ENCODE measurements at regions not wholly inside any gene's neighbourhood (a gene's known extent, or its start where the extent isn't known, plus 50 kb on each side); places are given as distances from the start of the nearest gene placed in this dataset.
"Not testable (repeated sequence)": the region's sequence is repeated elsewhere in the genome, so short reads cannot be mapped to it uniquely, and the experiment has no call there.

- no peaks in the 10 kb centered on the region for H3K9me3 ChIP-seq (ENCODE audit: control insufficient read depth in 2 of 2, low read length in 2 of 2)
- no peak overlapping the region for H3K9ac ChIP-seq (ENCODE audit: low read length in 2 of 2)
- no peak overlapping the region for H3K4me3 ChIP-seq (ENCODE audit: low read length in 2 of 2)
- H3K27me3 ChIP-seq (ENCODE audit: control insufficient read depth in 1 of 2, insufficient read depth in 2 of 2, low read length in 2 of 2) = no peaks in the 10 kb centered on the region
- H3K27ac ChIP-seq (ENCODE audit: low read length) = no peak overlapping the region
- H3K36me3 ChIP-seq (ENCODE audit: control insufficient read depth in 2 of 2, insufficient read depth in 2 of 2, low read length in 2 of 2) = no peaks in the 10 kb centered on the region
- no peaks in the 10 kb centered on the region for H3K4me1 ChIP-seq (ENCODE audit: control insufficient read depth, insufficient read depth, low read length)
These were observed 179.0 kb upstream of the KRR1 start for GRCh38 chr12:75690296-75690955.

DNA sequence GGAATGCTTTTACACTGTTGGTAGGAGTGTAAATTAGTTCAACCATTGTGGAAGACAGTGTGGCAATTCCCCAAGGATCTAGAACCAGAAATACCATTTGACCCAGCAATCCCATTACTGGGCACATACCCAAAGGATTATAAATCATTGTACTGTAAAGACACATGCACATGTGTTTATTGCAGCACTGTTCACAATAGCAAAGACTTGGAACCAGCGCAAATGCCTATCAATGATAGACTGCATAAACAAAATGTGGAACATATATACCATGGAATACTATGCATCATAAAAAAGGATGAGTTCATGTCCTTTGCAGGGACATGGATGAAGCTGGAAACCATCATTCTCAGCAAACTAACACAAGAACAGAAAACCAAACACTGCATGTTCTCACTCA lies 174.8 kb upstream of the KRR1 start:
- H3K27ac ChIP-seq (ENCODE audit: low read length); H3K9me3 ChIP-seq (ENCODE audit: control insufficient read depth in 2 of 2, low read length in 2 of 2); H3K4me1 ChIP-seq (ENCODE audit: control insufficient read depth, insufficient read depth, low read length); H3K9ac ChIP-seq (ENCODE audit: low read length in 2 of 2); H3K27me3 ChIP-seq (ENCODE audit: control insufficient read depth in 1 of 2, insufficient read depth in 2 of 2, low read length in 2 of 2); H3K4me3 ChIP-seq (ENCODE audit: low read length in 2 of 2); H3K36me3 ChIP-seq (ENCODE audit: control insufficient read depth in 2 of 2, insufficient read depth in 2 of 2, low read length in 2 of 2): not testable (repeated sequence)

- H3K36me3 ChIP-seq (ENCODE audit: control insufficient read depth in 2 of 2, insufficient read depth in 2 of 2, low read length in 2 of 2) = no peaks in the 10 kb centered on the region
- H3K27ac ChIP-seq (ENCODE audit: low read length) = no peak overlapping the region
- no peaks in the 10 kb centered on the region for H3K4me1 ChIP-seq (ENCODE audit: control insufficient read depth, insufficient read depth, low read length)
- no peaks in the 10 kb centered on the region for H3K27me3 ChIP-seq (ENCODE audit: control insufficient read depth in 1 of 2, insufficient read depth in 2 of 2, low read length in 2 of 2)
- H3K4me3 ChIP-seq (ENCODE audit: low read length in 2 of 2) = no peak overlapping the region
- H3K9me3 ChIP-seq (ENCODE audit: control insufficient read depth in 2 of 2, low read length in 2 of 2) = no peaks in the 10 kb centered on the region
- no peak overlapping the region for H3K9ac ChIP-seq (ENCODE audit: low read length in 2 of 2)
These were observed 174.3 kb upstream of the KRR1 start for GRCh38 chr12:75685617-75686225.

- no peaks in the 10 kb centered on the region for H3K4me1 ChIP-seq (ENCODE audit: control insufficient read depth, insufficient read depth, low read length)
- H3K27me3 ChIP-seq (ENCODE audit: control insufficient read depth in 1 of 2, insufficient read depth in 2 of 2, low read length in 2 of 2) = no peaks in the 10 kb centered on the region
- no peak overlapping the region for H3K27ac ChIP-seq (ENCODE audit: low read length)
- H3K9me3 ChIP-seq (ENCODE audit: control insufficient read depth in 2 of 2, low read length in 2 of 2) = no peaks in the 10 kb centered on the region
- H3K4me3 ChIP-seq (ENCODE audit: low read length in 2 of 2) = no peak overlapping the region
- H3K36me3 ChIP-seq (ENCODE audit: control insufficient read depth in 2 of 2, insufficient read depth in 2 of 2, low read length in 2 of 2) = no peaks in the 10 kb centered on the region
- H3K9ac ChIP-seq (ENCODE audit: low read length in 2 of 2) = no peak overlapping the region
These were observed 173.5 kb upstream of the KRR1 start for GRCh38 chr12:75684678-75685616.

- H3K4me1 ChIP-seq (ENCODE audit: control insufficient read depth, insufficient read depth, low read length); H3K9me3 ChIP-seq (ENCODE audit: control insufficient read depth in 2 of 2, low read length in 2 of 2); H3K27ac ChIP-seq (ENCODE audit: low read length); H3K4me3 ChIP-seq (ENCODE audit: low read length in 2 of 2); H3K27me3 ChIP-seq (ENCODE audit: control insufficient read depth in 1 of 2, insufficient read depth in 2 of 2, low read length in 2 of 2); H3K36me3 ChIP-seq (ENCODE audit: control insufficient read depth in 2 of 2, insufficient read depth in 2 of 2, low read length in 2 of 2); H3K9ac ChIP-seq (ENCODE audit: low read length in 2 of 2): not testable (repeated sequence)
These were observed 172.7 kb upstream of the KRR1 start for GRCh38 chr12:75683995-75684586.

GRCh38 chr12:75683220-75683619 lies 171.8 kb upstream of the KRR1 start:
- no peaks in the 10 kb centered on the region for H3K4me1 ChIP-seq (ENCODE audit: control insufficient read depth, insufficient read depth, low read length)
- no peak overlapping the region for H3K27ac ChIP-seq (ENCODE audit: low read length)
- H3K27me3 ChIP-seq (ENCODE audit: control insufficient read depth in 1 of 2, insufficient read depth in 2 of 2, low read length in 2 of 2) = no peaks in the 10 kb centered on the region
- H3K36me3 ChIP-seq (ENCODE audit: control insufficient read depth in 2 of 2, insufficient read depth in 2 of 2, low read length in 2 of 2) = no peaks in the 10 kb centered on the region
- no peak overlapping the region for H3K4me3 ChIP-seq (ENCODE audit: low read length in 2 of 2)
- no peak overlapping the region for H3K9ac ChIP-seq (ENCODE audit: low read length in 2 of 2)
- H3K9me3 ChIP-seq (ENCODE audit: control insufficient read depth in 2 of 2, low read length in 2 of 2) = no peaks in the 10 kb centered on the region

- H3K4me3 ChIP-seq (ENCODE audit: low read length in 2 of 2) = no peak overlapping the region
- H3K27me3 ChIP-seq (ENCODE audit: control insufficient read depth in 1 of 2, insufficient read depth in 2 of 2, low read length in 2 of 2) = no peaks in the 10 kb centered on the region
- H3K4me1 ChIP-seq (ENCODE audit: control insufficient read depth, insufficient read depth, low read length) = no peaks in the 10 kb centered on the region
- H3K9ac ChIP-seq (ENCODE audit: low read length in 2 of 2) = no peak overlapping the region
- no peaks in the 10 kb centered on the region for H3K36me3 ChIP-seq (ENCODE audit: control insufficient read depth in 2 of 2, insufficient read depth in 2 of 2, low read length in 2 of 2)
- no peaks in the 10 kb centered on the region for H3K9me3 ChIP-seq (ENCODE audit: control insufficient read depth in 2 of 2, low read length in 2 of 2)
- H3K27ac ChIP-seq (ENCODE audit: low read length) = no peak overlapping the region
These were observed 166.1 kb upstream of the KRR1 start for GRCh38 chr12:75677522-75677921.

DNA sequence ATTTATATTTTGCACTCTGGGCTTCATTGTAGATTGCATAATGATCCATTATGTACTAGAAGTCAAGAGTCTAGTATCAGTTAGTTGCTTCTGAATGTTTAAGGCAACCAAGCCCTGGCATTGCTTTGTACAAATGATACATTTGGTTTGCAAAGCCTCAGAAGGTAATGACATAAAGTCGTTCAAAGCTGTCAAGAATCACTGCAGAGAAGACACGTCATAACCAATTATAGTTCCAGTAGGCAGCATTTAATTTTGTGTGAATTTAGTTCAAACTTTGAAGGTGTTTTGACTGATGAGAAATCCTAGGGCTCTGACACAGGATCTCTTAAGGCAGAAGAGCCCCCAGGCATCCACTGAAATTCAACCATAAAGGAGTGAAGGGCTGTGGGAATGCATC lies 163.0 kb upstream of the KRR1 start:
- Histone ChIP-seq H3K27ac (ENCODE audit: low read length) (no peak overlapping the region), H3K9me3 (ENCODE audit: control insufficient read depth in 2 of 2, low read length in 2 of 2) (no peaks in the 10 kb centered on the region), H3K4me3 (ENCODE audit: low read length in 2 of 2) (no peak overlapping the region), H3K9ac (ENCODE audit: low read length in 2 of 2) (no peak overlapping the region), H3K27me3 (ENCODE audit: control insufficient read depth in 1 of 2, insufficient read depth in 2 of 2, low read length in 2 of 2) (no peaks in the 10 kb centered on the region), H3K36me3 (ENCODE audit: control insufficient read depth in 2 of 2, insufficient read depth in 2 of 2, low read length in 2 of 2) (no peaks in the 10 kb centered on the region), H3K4me1 (ENCODE audit: control insufficient read depth, insufficient read depth, low read length) (no peaks in the 10 kb centered on the region)

GRCh38 chr12:75672200-75672599 lies 160.8 kb upstream of the KRR1 start:
- Histone ChIP-seq H3K9ac (ENCODE audit: low read length in 2 of 2) (no peak overlapping the region), H3K27ac (ENCODE audit: low read length) (no peak overlapping the region), H3K4me1 (ENCODE audit: control insufficient read depth, insufficient read depth, low read length) (no peaks in the 10 kb centered on the region), H3K27me3 (ENCODE audit: control insufficient read depth in 1 of 2, insufficient read depth in 2 of 2, low read length in 2 of 2) (no peaks in the 10 kb centered on the region), H3K36me3 (ENCODE audit: control insufficient read depth in 2 of 2, insufficient read depth in 2 of 2, low read length in 2 of 2) (no peaks in the 10 kb centered on the region), H3K4me3 (ENCODE audit: low read length in 2 of 2) (no peak overlapping the region), H3K9me3 (ENCODE audit: control insufficient read depth in 2 of 2, low read length in 2 of 2) (no peaks in the 10 kb centered on the region)

- Histone ChIP-seq H3K27ac (ENCODE audit: low read length) (no peak overlapping the region), H3K36me3 (ENCODE audit: control insufficient read depth in 2 of 2, insufficient read depth in 2 of 2, low read length in 2 of 2) (no peaks in the 10 kb centered on the region), H3K9me3 (ENCODE audit: control insufficient read depth in 2 of 2, low read length in 2 of 2) (no peaks in the 10 kb centered on the region), H3K4me1 (ENCODE audit: control insufficient read depth, insufficient read depth, low read length) (no peaks in the 10 kb centered on the region), H3K4me3 (ENCODE audit: low read length in 2 of 2) (no peak overlapping the region), H3K9ac (ENCODE audit: low read length in 2 of 2) (no peak overlapping the region), H3K27me3 (ENCODE audit: control insufficient read depth in 1 of 2, insufficient read depth in 2 of 2, low read length in 2 of 2) (no peaks in the 10 kb centered on the region)
These were observed 158.8 kb upstream of the KRR1 start for GRCh38 chr12:75670216-75670615.
